ENCODE measurements at regions not wholly inside any gene's neighbourhood (a gene's known extent, or its start where the extent isn't known, plus 50 kb on each side); places are given as distances from the start of the nearest gene placed in this dataset.

- H3K4me3 ChIP-seq = no peak overlapping the region
- H3K9me3 ChIP-seq = no peaks in the 10 kb centered on the region
- no peaks in the 10 kb centered on the region for H3K4me1 ChIP-seq
- H3K36me3 ChIP-seq (replicated peaks in 1 of 2; ENCODE audit: insufficient read depth in 1 of 2, low read depth in 2 of 2) = no peaks in the 10 kb centered on the region
- no peaks in the 10 kb centered on the region for H3K27me3 ChIP-seq
- DNase-seq = no peak
- no peak overlapping the region for H3K27ac ChIP-seq
- no peak for ATAC-seq
- intact Hi-C loops (cut with DNase I) = no loop called here
- no peak for TF ChIP-seq POLR2A (IDR thresholded peaks at IDR 0.05)
Observed at GRCh38 chr6:22357724-22358189, 60.9 kb upstream of the PRL start.

GRCh38 chr6:22361576-22361975 is 64.7 kb upstream of the PRL start:
- DNase-seq (no peak), ATAC-seq (no peak)
- Histone ChIP-seq H3K4me3 (no peak overlapping the region), H3K9me3 (no peaks in the 10 kb centered on the region), H3K27ac (no peak overlapping the region), H3K36me3 (replicated peaks in 1 of 2; ENCODE audit: insufficient read depth in 1 of 2, low read depth in 2 of 2) (no peaks in the 10 kb centered on the region), H3K27me3 (no peaks in the 10 kb centered on the region), H3K4me1 (no peaks in the 10 kb centered on the region)
- intact Hi-C loops (cut with DNase I) = no loop called here
- 78 to 83% methylated on average over 5 of the region's 5 CpGs for WGBS, 2 donors
- TF ChIP-seq CTCF (IDR thresholded peaks at IDR 0.05) (no peak), POLR2A (IDR thresholded peaks at IDR 0.05) (no peak)

GRCh38 chr6:22362361-22362760 is 65.5 kb upstream of the PRL start:
- WGBS, 2 donors = 36 to 42% methylated on average over 3 of the region's 3 CpGs
- ATAC-seq = no peak
- no peaks in the 10 kb centered on the region for H3K36me3 ChIP-seq (replicated peaks in 1 of 2; ENCODE audit: insufficient read depth in 1 of 2, low read depth in 2 of 2)
- DNase-seq = no peak
- H3K27ac ChIP-seq = no peak overlapping the region
- no peak overlapping the region for H3K4me3 ChIP-seq
- H3K27me3 ChIP-seq = no peaks in the 10 kb centered on the region
- TF ChIP-seq CTCF (IDR thresholded peaks at IDR 0.05) (no peak), POLR2A (IDR thresholded peaks at IDR 0.05) (no peak)
- intact Hi-C loops (cut with DNase I) = no loop called here
- H3K9me3 ChIP-seq = no peaks in the 10 kb centered on the region
- H3K4me1 ChIP-seq = no peaks in the 10 kb centered on the region

GRCh38 chr6:22363166-22363713 is 66.4 kb upstream of the PRL start:
- no peak overlapping the region for H3K27ac ChIP-seq
- TF ChIP-seq CTCF (IDR thresholded peaks at IDR 0.05) (no peak), POLR2A (IDR thresholded peaks at IDR 0.05) (no peak)
- no peaks in the 10 kb centered on the region for H3K27me3 ChIP-seq
- no peak for ATAC-seq
- WGBS, 2 donors = 94 to 95% methylated on average over 1 of the region's 1 CpG
- intact Hi-C loops (cut with DNase I) = no loop called here
- H3K9me3 ChIP-seq = no peaks in the 10 kb centered on the region
- no peak for DNase-seq
- H3K36me3 ChIP-seq (replicated peaks in 1 of 2; ENCODE audit: insufficient read depth in 1 of 2, low read depth in 2 of 2) = no peaks in the 10 kb centered on the region
- no peaks in the 10 kb centered on the region for H3K4me1 ChIP-seq
- no peak overlapping the region for H3K4me3 ChIP-seq

DNA sequence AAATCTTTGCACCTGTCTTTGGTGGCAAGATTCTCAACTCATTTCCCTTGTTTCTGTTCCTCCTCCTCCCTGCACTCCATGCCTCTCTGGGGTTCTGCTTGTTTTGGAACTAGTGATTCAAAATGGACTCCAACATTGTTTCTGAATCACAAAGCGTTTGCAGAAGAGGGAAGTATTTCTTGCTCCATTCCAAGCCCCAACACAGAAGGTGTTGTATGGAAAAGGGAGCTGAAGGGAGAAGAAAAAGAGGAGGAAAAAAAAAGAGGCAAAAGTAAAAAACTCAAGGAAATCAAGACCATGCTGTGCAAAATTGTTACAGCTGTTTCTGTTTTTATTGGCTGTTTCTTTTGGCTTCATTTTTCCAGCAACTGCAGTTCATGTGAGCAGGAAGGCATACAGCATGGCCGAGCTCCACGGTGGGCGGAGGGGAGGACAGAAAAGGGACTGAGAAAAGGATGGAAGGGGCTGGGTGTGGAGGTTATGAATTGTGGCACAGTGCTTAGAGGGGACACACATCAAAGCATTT is 66.9 kb upstream of the PRL start:
- no peak for ATAC-seq
- H3K27ac ChIP-seq = no peak overlapping the region
- TF ChIP-seq CTCF (IDR thresholded peaks at IDR 0.05) (no peak), POLR2A (IDR thresholded peaks at IDR 0.05) (no peak)
- intact Hi-C loops (cut with DNase I) = no loop called here
- no peak for DNase-seq
- WGBS, 2 donors = 81 to 87% methylated on average over 4 of the region's 4 CpGs
- no peaks in the 10 kb centered on the region for H3K36me3 ChIP-seq (replicated peaks in 1 of 2; ENCODE audit: insufficient read depth in 1 of 2, low read depth in 2 of 2)
- H3K27me3 ChIP-seq = no peaks in the 10 kb centered on the region
- H3K4me1 ChIP-seq = no peaks in the 10 kb centered on the region
- no peak overlapping the region for H3K4me3 ChIP-seq
- no peaks in the 10 kb centered on the region for H3K9me3 ChIP-seq
